ENCODE measurements at regions not wholly inside any gene's neighbourhood (a gene's known extent, or its start where the extent isn't known, plus 50 kb on each side); places are given as distances from the start of the nearest gene placed in this dataset.
"Not testable (repeated sequence)": the region's sequence is repeated elsewhere in the genome, so short reads cannot be mapped to it uniquely, and the experiment has no call there.

DNA sequence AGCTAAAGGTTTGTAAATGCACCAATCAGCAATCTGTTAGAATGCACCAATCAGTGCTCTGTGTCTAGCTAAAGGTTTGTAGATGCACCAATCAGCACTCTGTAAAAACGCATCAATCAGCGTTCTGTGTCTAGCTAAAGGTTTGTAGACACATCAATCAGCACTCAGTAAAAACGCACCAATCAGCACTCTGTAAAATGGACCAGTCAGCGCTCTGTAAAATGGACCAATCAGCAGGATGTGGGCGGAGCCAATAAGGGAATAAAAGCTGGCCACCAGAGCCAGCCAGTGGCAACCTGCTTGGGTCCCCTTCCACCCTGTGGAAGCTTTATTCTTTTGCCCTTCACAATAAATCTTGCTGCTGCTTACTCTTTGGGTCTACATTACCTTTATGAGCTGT, 76.0 kb downstream of the FOXG1 start:
- H3K9ac ChIP-seq (replicated peaks in 1 of 4; ENCODE audit: extremely low read depth in 1 of 4, low read depth in 3 of 4, low read length in 3 of 4); H2AFZ ChIP-seq (ENCODE audit: low read length); H3K4me3 ChIP-seq (ENCODE audit: extremely low read depth in 1 of 4, insufficient read depth in 2 of 4, low read depth in 3 of 4, low read length in 4 of 4); H3K27ac ChIP-seq (ENCODE audit: low read depth, low read length); H3K36me3 ChIP-seq (ENCODE audit: control insufficient read depth in 2 of 4, insufficient read depth in 4 of 4, low read length in 3 of 4); H3K14ac ChIP-seq (ENCODE audit: insufficient read length); H2BK120ac ChIP-seq (replicated peaks; ENCODE audit: low read depth, low read length); H3K4me2 ChIP-seq (ENCODE audit: insufficient read depth in 1 of 2, low read depth in 2 of 2, low read length in 2 of 2); H3K23ac ChIP-seq (ENCODE audit: insufficient read length); H4K20me1 ChIP-seq (replicated peaks in 1 of 2; ENCODE audit: control insufficient read depth in 1 of 2, insufficient read depth in 2 of 2, low read length in 2 of 2); H3K27me3 ChIP-seq (replicated peaks in 1 of 4; ENCODE audit: control insufficient read depth in 3 of 4, extremely low read depth in 1 of 4, insufficient read depth in 3 of 4, low read length in 3 of 4); H2BK12ac ChIP-seq (ENCODE audit: low read depth, low read length); H2AK5ac ChIP-seq (ENCODE audit: low read depth, low read length); FAIRE-seq; H3K56ac ChIP-seq (replicated peaks; ENCODE audit: insufficient read length, low read depth, low read length); H2BK5ac ChIP-seq (ENCODE audit: low read depth, low read length); POLR2A ChIA-PET (ENCODE audit: partially characterized antibody); H4K91ac ChIP-seq (replicated peaks; ENCODE audit: insufficient read length, low read length); H3K18ac ChIP-seq (ENCODE audit: extremely low read depth, low read length); H3K79me2 ChIP-seq (ENCODE audit: control insufficient read depth in 1 of 2, insufficient read depth in 2 of 2, low read length in 2 of 2); H3K9me3 ChIP-seq (ENCODE audit: insufficient read depth in 2 of 2, low read depth in 1 of 2, low read length in 1 of 2); H4K8ac ChIP-seq (ENCODE audit: extremely low read depth, insufficient read depth, low read length); H2BK15ac ChIP-seq (ENCODE audit: low read length); H3K4ac ChIP-seq (replicated peaks; ENCODE audit: insufficient read length, low read depth, low read length); H3K4me1 ChIP-seq (replicated peaks in 1 of 4; ENCODE audit: control insufficient read depth in 3 of 4, insufficient read depth in 4 of 4, low read length in 3 of 4); H4K5ac ChIP-seq (ENCODE audit: insufficient read length, low read depth, low read length); DNase-seq (ENCODE audit: low read depth in 1 of 2, low spot score in 2 of 2); H2BK20ac ChIP-seq (ENCODE audit: low read length); H3K79me1 ChIP-seq (ENCODE audit: low read depth, low read length); H3K23me2 ChIP-seq (ENCODE audit: low read depth, low read length): not testable (repeated sequence)
- CTCF ChIA-PET (ENCODE audit: partially characterized antibody), result interaction anchor here (0.6 to 1.2 kb wide), 3 partner anchors 70 to 407 kb away, joined by 3 to 4 read pairs (median 3); no protein-coding TSS in a partner anchor
- WGBS, 2 experiments (ENCODE audit: extremely low coverage in 1 of 2, insufficient coverage in 1 of 2, insufficient read length in 1 of 2, insufficient replicate concordance in 2 of 2, low coverage in 1 of 2, low lambda C conversion rate in 2 of 2, missing lambda C conversion rate in 1 of 2), result 99% methylated on average over 5 of the region's 5 CpGs; no CpG with 5 or more reads in 1 of the 2 experiments
